Nephron progenitor cell (in vitro differentiated cells): ENCODE measurements at regions not wholly inside any gene's neighbourhood (a gene's known extent, or its start where the extent isn't known, plus 50 kb on each side); places are given as distances from the start of the nearest gene placed in this dataset.

Experiments used
- DNase-seq: peaks from one replicate; pipeline ENCODE4 v3.0.0; 2021
- H3K27ac Mint-ChIP-seq: 2 replicates; pipeline ENCODE4 v1.8.0; 2021; ENCODE audit warnings: mild to moderate bottlenecking, moderate library complexity, mixed read lengths
- H3K27me3 Mint-ChIP-seq: 2 replicates; pipeline ENCODE4 v1.8.0; 2021; ENCODE audit warnings: mild to moderate bottlenecking, low read depth, mixed read lengths; ENCODE audit not compliant: poor library complexity
- H3K36me3 Mint-ChIP-seq: 2 replicates; pipeline ENCODE4 v1.8.0; 2021; ENCODE audit warnings: low read depth, mixed read lengths
- H3K4me1 Mint-ChIP-seq: 2 replicates; pipeline ENCODE4 v1.8.0; 2021; ENCODE audit warnings: mixed read lengths
- H3K4me3 Mint-ChIP-seq: 2 replicates; pipeline ENCODE4 v1.8.0; 2021; ENCODE audit warnings: mild to moderate bottlenecking, moderate library complexity, mixed read lengths
- H3K9me3 Mint-ChIP-seq: 2 replicates; pipeline ENCODE4 v1.8.0; 2021; ENCODE audit warnings: mild to moderate bottlenecking, moderate library complexity, mixed read lengths
- CTCF ChIP-seq: fragments of 200-600 bp; sonication (generic); IDR thresholded peaks from 2 replicates; pipeline ENCODE4 v1.5.0; 2021; ENCODE audit warnings: antibody characterized with exemption

- H3K9me3 Mint-ChIP-seq, result no peaks in the 10 kb centered on the region
Measured at GRCh38 chr4:17362430-17362829, 149.5 kb downstream of the QDPR start.

GRCh38 chr4:17358241-17358640, 153.6 kb downstream of the QDPR start:
- no peaks in the 10 kb centered on the region for H3K27me3 Mint-ChIP-seq
- peaks cover 12% of the 10 kb centered on the region for H3K9me3 Mint-ChIP-seq
- peaks cover 4% of the 10 kb centered on the region for H3K36me3 Mint-ChIP-seq
- no peak overlapping the region for H3K4me3 Mint-ChIP-seq
- no peak for DNase-seq
- H3K4me1 Mint-ChIP-seq, result no peaks in the 10 kb centered on the region
- no peak for TF ChIP-seq CTCF
- no peak overlapping the region for H3K27ac Mint-ChIP-seq

More at GRCh38 chr4:17362430-17362829, 149.5 kb downstream of the QDPR start:
- H3K36me3 Mint-ChIP-seq, result no peaks in the 10 kb centered on the region
- no peak overlapping the region for H3K27ac Mint-ChIP-seq
- DNase-seq, result no peak
- no peak overlapping the region for H3K4me3 Mint-ChIP-seq
- H3K4me1 Mint-ChIP-seq, result no peaks in the 10 kb centered on the region
- TF ChIP-seq CTCF, result no peak
- no peaks in the 10 kb centered on the region for H3K27me3 Mint-ChIP-seq

- no peak overlapping the region for H3K27ac Mint-ChIP-seq
- H3K36me3 Mint-ChIP-seq, result peaks cover 4% of the 10 kb centered on the region
- peaks cover 16% of the 10 kb centered on the region for H3K9me3 Mint-ChIP-seq
- DNase-seq, result no peak
- H3K27me3 Mint-ChIP-seq, result no peaks in the 10 kb centered on the region
- H3K4me1 Mint-ChIP-seq, result no peaks in the 10 kb centered on the region
- H3K4me3 Mint-ChIP-seq, result no peak overlapping the region
- TF ChIP-seq CTCF, result no peak
Measured at GRCh38 chr4:17356926-17357325, 155.0 kb downstream of the QDPR start.

- Mint-ChIP-seq H3K27me3 (no peaks in the 10 kb centered on the region), H3K4me3 (no peak overlapping the region), H3K27ac (no peak overlapping the region), H3K9me3 (peaks cover 19% of the 10 kb centered on the region), H3K36me3 (peaks cover 4% of the 10 kb centered on the region), H3K4me1 (no peaks in the 10 kb centered on the region)
- no peak for DNase-seq
- no peak for TF ChIP-seq CTCF
Measured at GRCh38 chr4:17352357-17352756, 159.5 kb downstream of the QDPR start.

- no peaks in the 10 kb centered on the region for H3K27me3 Mint-ChIP-seq
- H3K27ac Mint-ChIP-seq, result no peak overlapping the region
- H3K4me1 Mint-ChIP-seq, result peaks cover 5% of the 10 kb centered on the region
- peaks cover 3% of the 10 kb centered on the region for H3K9me3 Mint-ChIP-seq
- DNase-seq, result peak; percentile 16
- H3K36me3 Mint-ChIP-seq, result no peaks in the 10 kb centered on the region
- TF ChIP-seq CTCF, result peak; percentile 50
- H3K4me3 Mint-ChIP-seq, result no peak overlapping the region
Measured at GRCh38 chr4:17347445-17347844, 164.4 kb downstream of the QDPR start.

GRCh38 chr4:17339376-17339775, 172.5 kb downstream of the QDPR start:
- Mint-ChIP-seq H3K4me1 (peaks cover 8% of the 10 kb centered on the region), H3K9me3 (no peaks in the 10 kb centered on the region), H3K27me3 (no peaks in the 10 kb centered on the region), H3K36me3 (no peaks in the 10 kb centered on the region), H3K4me3 (no peak overlapping the region), H3K27ac (no peak overlapping the region)
- TF ChIP-seq CTCF, result no peak
- no peak for DNase-seq
